Upper lobe of left lung (tissue), 4 donors: ENCODE measurements at regions not wholly inside any gene's neighbourhood (a gene's known extent, or its start where the extent isn't known, plus 50 kb on each side); places are given as distances from the start of the nearest gene placed in this dataset.

Experiments used
- EP300 ChIP-seq, 4 donors: sonication (generic); formaldehyde crosslinking; IDR thresholded peaks; one replicate each; pipeline ENCODE4 v1.5.1; 2017; ENCODE audit warnings: antibody characterized with exemption in 4 of 4, control low read depth in 2 of 4
- POLR2A ChIP-seq, 4 donors: fragments of 450-650 bp; IDR thresholded peaks; one replicate each; pipeline ENCODE4 v1.5.1; 2016 to 2017; ENCODE audit warnings: antibody characterized with exemption in 4 of 4, mild to moderate bottlenecking in 2 of 4
- POLR2AphosphoS5 ChIP-seq, 2 donors: sonication (generic); formaldehyde crosslinking; IDR thresholded peaks; one replicate each; pipeline ENCODE4 v1.5.1; 2017; ENCODE audit warnings: antibody characterized with exemption in 2 of 2
- TF ChIP-seq, protein P1 (sequence below), 6 experiments: fragments of 450-650 bp in 4 of 6; fragments of 200-600 bp in 2 of 6; sonication (generic) in 2 of 6; IDR thresholded peaks; one replicate each; pipeline ENCODE4 v1.5.1; 2016 to 2019; ENCODE audit warnings: antibody characterized with exemption in 6 of 6

DNA sequence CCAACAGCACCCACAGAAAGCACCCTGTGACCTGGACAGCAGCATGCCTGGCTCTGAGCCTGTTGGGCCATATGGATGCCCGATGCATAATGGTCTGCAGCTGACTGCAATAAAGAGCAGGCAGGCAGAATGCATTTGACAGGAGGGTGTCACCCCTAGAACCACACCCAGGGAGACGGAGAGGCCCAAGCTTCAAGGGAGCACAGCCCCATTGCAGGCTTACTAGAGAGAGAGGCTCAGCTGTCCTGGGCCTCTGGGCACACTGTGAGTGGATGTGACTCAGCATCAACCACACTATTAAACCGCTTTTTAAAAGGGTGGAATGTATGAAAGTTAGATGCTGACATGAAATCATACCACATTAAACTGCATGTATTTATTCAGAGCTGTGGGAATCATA, 365.3 kb downstream of the CTTN start:
- TF ChIP-seq, protein P1, sequence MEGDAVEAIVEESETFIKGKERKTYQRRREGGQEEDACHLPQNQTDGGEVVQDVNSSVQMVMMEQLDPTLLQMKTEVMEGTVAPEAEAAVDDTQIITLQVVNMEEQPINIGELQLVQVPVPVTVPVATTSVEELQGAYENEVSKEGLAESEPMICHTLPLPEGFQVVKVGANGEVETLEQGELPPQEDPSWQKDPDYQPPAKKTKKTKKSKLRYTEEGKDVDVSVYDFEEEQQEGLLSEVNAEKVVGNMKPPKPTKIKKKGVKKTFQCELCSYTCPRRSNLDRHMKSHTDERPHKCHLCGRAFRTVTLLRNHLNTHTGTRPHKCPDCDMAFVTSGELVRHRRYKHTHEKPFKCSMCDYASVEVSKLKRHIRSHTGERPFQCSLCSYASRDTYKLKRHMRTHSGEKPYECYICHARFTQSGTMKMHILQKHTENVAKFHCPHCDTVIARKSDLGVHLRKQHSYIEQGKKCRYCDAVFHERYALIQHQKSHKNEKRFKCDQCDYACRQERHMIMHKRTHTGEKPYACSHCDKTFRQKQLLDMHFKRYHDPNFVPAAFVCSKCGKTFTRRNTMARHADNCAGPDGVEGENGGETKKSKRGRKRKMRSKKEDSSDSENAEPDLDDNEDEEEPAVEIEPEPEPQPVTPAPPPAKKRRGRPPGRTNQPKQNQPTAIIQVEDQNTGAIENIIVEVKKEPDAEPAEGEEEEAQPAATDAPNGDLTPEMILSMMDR (IDR thresholded peaks at IDR 0.05) = no peak
- no peak for TF ChIP-seq POLR2A (IDR thresholded peaks at IDR 0.05)
- no peak for TF ChIP-seq EP300 (IDR thresholded peaks at IDR 0.05)
- no peak for TF ChIP-seq POLR2AphosphoS5 (IDR thresholded peaks at IDR 0.05)
